Mucosa of descending colon (tissue), 3 donors: ENCODE measurements at regions not wholly inside any gene's neighbourhood (a gene's known extent, or its start where the extent isn't known, plus 50 kb on each side); places are given as distances from the start of the nearest gene placed in this dataset.

Source experiments
- ATAC-seq: fragments of 200-7000 bp; cut with Tn5 transposase; one replicate; pipeline ENCODE4 v1.9.1; 2020; ENCODE audit warnings: mild to moderate bottlenecking, moderate library complexity
- DNase-seq, 3 donors: peaks; one replicate each; pipeline ENCODE4 v3.0.0-alpha.2; 2020
- H3K36me3 ChIP-seq: fragments of 200-600 bp; one replicate; pipeline ENCODE4 v1.8.0; 2021; ENCODE audit warnings: low read depth, mild to moderate bottlenecking
- H3K4me1 ChIP-seq: fragments of 200-600 bp; one replicate; pipeline ENCODE4 v1.8.0; 2021; ENCODE audit warnings: low read depth, mild to moderate bottlenecking
- H3K4me3 ChIP-seq: fragments of 200-600 bp; one replicate; pipeline ENCODE4 v1.8.0; 2021; ENCODE audit warnings: mild to moderate bottlenecking
- H3K9me3 ChIP-seq: fragments of 200-600 bp; one replicate; pipeline ENCODE4 v1.8.0; 2021; ENCODE audit warnings: mild to moderate bottlenecking
- CTCF ChIP-seq: fragments of 200-600 bp; IDR thresholded peaks from one replicate; pipeline ENCODE4 v1.8.0; 2022; ENCODE audit warnings: antibody characterized with exemption, mild to moderate bottlenecking
- intact Hi-C, 2 donors: fragments of 100-400 bp; cut with DNase I in 1 of 2; cut with micrococcal nuclease in 1 of 2; formaldehyde crosslinking; loops; one replicate each; pipeline versions ENCODE4 v1.11.0 to v1.11.1; 2022; cut with DNase I, micrococcal nuclease
- donor health status: DM: no; HTN: no; CAD: no; lungs with moderate emphysema.
- donor health status: DM: no; HTN: no; CAD: no.
- donor health status: DM: no; HTN: yes; CAD: no.

- intact Hi-C loops, result no loop called here
- TF ChIP-seq CTCF, result no peak
- no peak overlapping the region for H3K4me3 ChIP-seq
Observed at GRCh38 chr9:32918628-32919027, 82.8 kb downstream of the APTX start.

More at GRCh38 chr9:32918628-32919027, 82.8 kb downstream of the APTX start:
- no peaks in the 10 kb centered on the region for H3K4me1 ChIP-seq
- peaks cover 4% of the 10 kb centered on the region for H3K9me3 ChIP-seq
- H3K36me3 ChIP-seq, result no peaks in the 10 kb centered on the region
- DNase-seq (no peak), ATAC-seq (no peak)
